ENCODE measurements at regions not wholly inside any gene's neighbourhood (a gene's known extent, or its start where the extent isn't known, plus 50 kb on each side); places are given as distances from the start of the nearest gene placed in this dataset.

DNA sequence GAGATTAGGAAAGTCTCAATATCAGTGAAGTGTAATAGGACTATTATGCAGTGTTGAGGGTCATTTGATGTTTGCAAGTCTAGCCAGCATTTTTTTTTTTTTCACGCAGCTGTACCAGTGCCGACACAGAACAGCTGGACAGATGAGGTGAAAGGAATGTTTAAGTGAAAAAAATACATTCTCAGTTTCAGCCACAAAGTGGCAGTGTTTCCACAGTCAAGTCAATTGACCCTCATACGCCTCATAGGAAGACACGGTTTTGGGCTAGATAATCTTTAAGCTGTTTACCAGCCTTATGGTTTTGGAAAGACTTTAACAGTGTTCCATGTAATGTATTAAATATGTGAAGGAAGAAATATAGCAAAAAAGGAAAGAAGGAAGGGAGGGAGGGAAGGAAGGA lies 349.9 kb upstream of the ANO3 start:
- intact Hi-C loops (cut with micrococcal nuclease), result no loop called here
- DNase-seq (no peak), ATAC-seq (no peak)
- H3K4me3 ChIP-seq (ENCODE audit: low read length), result no peak overlapping the region
- Mint-ChIP-seq H3K4me1 (no peaks in the 10 kb centered on the region), H3K9me3 (peaks cover 8 to 13% of the 10 kb centered on the region in 2 donors), H3K27me3 (ENCODE audit: low read depth in 2 of 2) (no peaks in the 10 kb centered on the region), H3K36me3 (no peaks in the 10 kb centered on the region), H3K27ac (no peak overlapping the region), H3K4me3 (no peak overlapping the region)
- H3K4me1 ChIP-seq (ENCODE audit: control insufficient read depth, insufficient read depth, low read length), result no peaks in the 10 kb centered on the region
- no peak overlapping the region for H3K27ac ChIP-seq (ENCODE audit: low read length)
- whole genome bisulfite sequencing (ENCODE audit: insufficient coverage), result 14% methylated on average over 4 of the region's 4 CpGs
- H3K9me3 ChIP-seq (ENCODE audit: control insufficient read depth, insufficient read depth, low read length), result no peaks in the 10 kb centered on the region
- no peaks in the 10 kb centered on the region for H3K36me3 ChIP-seq (ENCODE audit: control insufficient read depth, insufficient read depth, low read length)
- no peak for TF ChIP-seq CTCF (IDR thresholded peaks at IDR 0.05)
- H3K27me3 ChIP-seq (ENCODE audit: control insufficient read depth, insufficient read depth, low read length), result no peaks in the 10 kb centered on the region

GRCh38 chr11:25983280-25983679 lies 348.6 kb upstream of the ANO3 start:
- intact Hi-C loops (cut with micrococcal nuclease), result no loop called here
- no peaks in the 10 kb centered on the region for H3K4me1 Mint-ChIP-seq
- no peak for TF ChIP-seq CTCF (IDR thresholded peaks at IDR 0.05)
- Histone ChIP-seq H3K4me1 (ENCODE audit: control insufficient read depth, insufficient read depth, low read length) (no peaks in the 10 kb centered on the region), H3K27ac (ENCODE audit: low read length) (no peak overlapping the region), H3K4me3 (ENCODE audit: low read length) (no peak overlapping the region), H3K36me3 (ENCODE audit: control insufficient read depth, insufficient read depth, low read length) (no peaks in the 10 kb centered on the region), H3K27me3 (ENCODE audit: control insufficient read depth, insufficient read depth, low read length) (no peaks in the 10 kb centered on the region), H3K9me3 (ENCODE audit: control insufficient read depth, insufficient read depth, low read length) (no peaks in the 10 kb centered on the region)
- no peaks in the 10 kb centered on the region for H3K27me3 Mint-ChIP-seq (ENCODE audit: low read depth in 2 of 2)
- H3K36me3 Mint-ChIP-seq, result no peaks in the 10 kb centered on the region
- peaks cover 3 to 13% of the 10 kb centered on the region in 2 donors for H3K9me3 Mint-ChIP-seq
- WGBS (ENCODE audit: insufficient coverage), result 82% methylated on average over 3 of the region's 3 CpGs
- no peak overlapping the region for H3K27ac Mint-ChIP-seq
- H3K4me3 Mint-ChIP-seq, result no peak overlapping the region
- ATAC-seq, result no peak
- no peak for DNase-seq

DNA sequence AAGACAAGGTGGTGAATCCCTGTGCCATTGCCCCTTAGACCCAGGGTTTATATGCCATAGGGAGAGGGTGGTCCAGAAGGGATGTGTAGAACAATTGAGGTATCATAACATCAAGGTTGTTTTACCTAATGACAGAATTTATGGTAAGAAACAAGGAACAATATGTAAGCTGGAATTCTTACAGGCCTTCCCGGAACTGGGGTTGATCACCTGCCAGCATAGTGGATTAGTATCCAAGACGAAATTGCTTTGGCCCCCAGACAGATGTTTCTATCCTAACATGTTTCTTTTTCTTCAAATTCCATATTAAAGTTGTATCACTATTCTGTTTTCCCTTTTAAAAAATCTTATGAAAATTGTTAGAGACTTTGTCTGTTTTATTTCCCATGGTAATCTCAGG lies 343.8 kb upstream of the ANO3 start:
- no peaks in the 10 kb centered on the region for H3K4me1 Mint-ChIP-seq
- ATAC-seq, result no peak
- H3K27me3 Mint-ChIP-seq (ENCODE audit: low read depth in 2 of 2), result no peaks in the 10 kb centered on the region
- no peaks in the 10 kb centered on the region for H3K36me3 ChIP-seq (ENCODE audit: control insufficient read depth, insufficient read depth, low read length)
- H3K27me3 ChIP-seq (ENCODE audit: control insufficient read depth, insufficient read depth, low read length), result no peaks in the 10 kb centered on the region
- intact Hi-C loops (cut with micrococcal nuclease), result no loop called here
- DNase-seq, result no peak
- H3K9me3 ChIP-seq (ENCODE audit: control insufficient read depth, insufficient read depth, low read length), result no peaks in the 10 kb centered on the region
- H3K27ac ChIP-seq (ENCODE audit: low read length), result no peak overlapping the region
- peaks cover 3 to 6% of the 10 kb centered on the region in 2 donors for H3K9me3 Mint-ChIP-seq
- 60% methylated on average over 2 of the region's 2 CpGs for WGBS (ENCODE audit: insufficient coverage)
- no peak for TF ChIP-seq CTCF (IDR thresholded peaks at IDR 0.05)
- H3K4me1 ChIP-seq (ENCODE audit: control insufficient read depth, insufficient read depth, low read length), result no peaks in the 10 kb centered on the region
- H3K27ac Mint-ChIP-seq, result no peak overlapping the region
- H3K4me3 Mint-ChIP-seq, result no peak overlapping the region
- H3K36me3 Mint-ChIP-seq, result no peaks in the 10 kb centered on the region
- no peak overlapping the region for H3K4me3 ChIP-seq (ENCODE audit: low read length)

- H3K27me3 ChIP-seq (ENCODE audit: control insufficient read depth, insufficient read depth, low read length), result no peaks in the 10 kb centered on the region
- no peaks in the 10 kb centered on the region for H3K9me3 ChIP-seq (ENCODE audit: control insufficient read depth, insufficient read depth, low read length)
- H3K4me1 ChIP-seq (ENCODE audit: control insufficient read depth, insufficient read depth, low read length), result no peaks in the 10 kb centered on the region
- Mint-ChIP-seq H3K4me1 (no peaks in the 10 kb centered on the region), H3K9me3 (peaks cover 3 to 6% of the 10 kb centered on the region in 2 donors), H3K27ac (no peak overlapping the region), H3K4me3 (no peak overlapping the region), H3K36me3 (no peaks in the 10 kb centered on the region), H3K27me3 (ENCODE audit: low read depth in 2 of 2) (no peaks in the 10 kb centered on the region)
- no peak overlapping the region for H3K27ac ChIP-seq (ENCODE audit: low read length)
- intact Hi-C loops (cut with micrococcal nuclease), result no loop called here
- no peaks in the 10 kb centered on the region for H3K36me3 ChIP-seq (ENCODE audit: control insufficient read depth, insufficient read depth, low read length)
- WGBS (ENCODE audit: insufficient coverage), result 76% methylated on average over 3 of the region's 3 CpGs
- no peak for ATAC-seq
- DNase-seq, result no peak
- H3K4me3 ChIP-seq (ENCODE audit: low read length), result no peak overlapping the region
- no peak for TF ChIP-seq CTCF (IDR thresholded peaks at IDR 0.05)
Observed at GRCh38 chr11:25990406-25990805, 341.5 kb upstream of the ANO3 start.

Measured in natural killer cell (primary cell).